Parathyroid adenoma (tissue), 2 donors: ENCODE measurements at regions not wholly inside any gene's neighbourhood (a gene's known extent, or its start where the extent isn't known, plus 50 kb on each side); places are given as distances from the start of the nearest gene placed in this dataset.

Experiments used
- H2AFZ ChIP-seq: fragments of 300-600 bp; sonication (generic); one replicate; pipeline ENCODE4 v1.7.0; 2017; ENCODE audit warnings: antibody characterized with exemption, mild to moderate bottlenecking
- H3K27ac ChIP-seq: fragments of 300-600 bp; sonication (generic); one replicate; pipeline ENCODE4 v1.7.0; 2017
- H3K27me3 ChIP-seq: fragments of 300-600 bp; sonication (generic); one replicate; pipeline ENCODE4 v1.7.0; 2017; ENCODE audit warnings: low read length; ENCODE audit not compliant: control insufficient read depth, insufficient read depth
- H3K36me3 ChIP-seq: fragments of 300-600 bp; sonication (generic); one replicate; pipeline ENCODE4 v1.7.0; 2017; ENCODE audit warnings: low read length; ENCODE audit not compliant: control insufficient read depth, insufficient read depth
- H3K4me1 ChIP-seq: fragments of 300-600 bp; sonication (generic); one replicate; pipeline ENCODE4 v1.7.0; 2017; ENCODE audit warnings: control low read depth
- H3K4me2 ChIP-seq: fragments of 300-600 bp; sonication (generic); one replicate; pipeline ENCODE4 v1.7.0; 2017; ENCODE audit warnings: low read length
- H3K4me3 ChIP-seq: fragments of 300-600 bp; sonication (generic); one replicate; pipeline ENCODE4 v1.7.0; 2017; ENCODE audit warnings: low read depth, low read length
- H3K79me2 ChIP-seq: fragments of 300-600 bp; sonication (generic); one replicate; pipeline ENCODE4 v1.7.0; 2017; ENCODE audit warnings: control low read depth
- H3K9ac ChIP-seq: fragments of 300-600 bp; sonication (generic); one replicate; pipeline ENCODE4 v1.7.0; 2017; ENCODE audit warnings: mild to moderate bottlenecking
- H3K9me3 ChIP-seq: fragments of 300-600 bp; sonication (generic); one replicate; pipeline ENCODE4 v1.7.0; 2017; ENCODE audit warnings: low read length; ENCODE audit not compliant: control insufficient read depth
- TF ChIP-seq, protein P1 (sequence below): fragments of 300-600 bp; sonication (generic); IDR thresholded peaks from one replicate; pipeline ENCODE4 v1.7.0; 2017; ENCODE audit warnings: antibody characterized with exemption, mild to moderate bottlenecking
- donor health status: primary hyperparathyroidism.

DNA sequence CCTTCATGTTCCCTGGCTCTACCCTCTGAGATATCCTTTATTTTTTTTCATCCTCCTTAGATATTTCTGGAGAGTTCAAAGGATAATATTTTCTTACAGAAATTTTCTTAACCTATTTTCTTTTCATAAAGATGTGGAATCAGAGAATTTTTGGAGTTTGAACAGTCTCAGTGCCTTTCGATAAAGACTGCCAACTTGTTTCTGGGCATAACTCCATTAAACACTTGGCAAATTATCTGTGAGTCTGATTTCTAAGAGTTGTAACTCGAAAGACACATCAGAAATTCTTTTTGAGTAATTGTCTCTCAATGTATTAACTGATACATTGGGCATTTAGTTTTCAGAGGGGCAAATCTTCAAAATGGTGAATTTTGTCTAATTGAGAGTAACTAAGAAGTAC, 1255.6 kb downstream of the NCAM2 start:
- Histone ChIP-seq H3K79me2 (no peaks in the 10 kb centered on the region), H3K9me3 (no peaks in the 10 kb centered on the region), H3K36me3 (no peaks in the 10 kb centered on the region), H3K9ac (no peak overlapping the region), H3K4me1 (no peaks in the 10 kb centered on the region), H3K4me2 (no peak overlapping the region), H3K27ac (no peak overlapping the region), H2AFZ (no peak overlapping the region), H3K27me3 (no peaks in the 10 kb centered on the region), H3K4me3 (no peak overlapping the region)
- TF ChIP-seq, protein P1, sequence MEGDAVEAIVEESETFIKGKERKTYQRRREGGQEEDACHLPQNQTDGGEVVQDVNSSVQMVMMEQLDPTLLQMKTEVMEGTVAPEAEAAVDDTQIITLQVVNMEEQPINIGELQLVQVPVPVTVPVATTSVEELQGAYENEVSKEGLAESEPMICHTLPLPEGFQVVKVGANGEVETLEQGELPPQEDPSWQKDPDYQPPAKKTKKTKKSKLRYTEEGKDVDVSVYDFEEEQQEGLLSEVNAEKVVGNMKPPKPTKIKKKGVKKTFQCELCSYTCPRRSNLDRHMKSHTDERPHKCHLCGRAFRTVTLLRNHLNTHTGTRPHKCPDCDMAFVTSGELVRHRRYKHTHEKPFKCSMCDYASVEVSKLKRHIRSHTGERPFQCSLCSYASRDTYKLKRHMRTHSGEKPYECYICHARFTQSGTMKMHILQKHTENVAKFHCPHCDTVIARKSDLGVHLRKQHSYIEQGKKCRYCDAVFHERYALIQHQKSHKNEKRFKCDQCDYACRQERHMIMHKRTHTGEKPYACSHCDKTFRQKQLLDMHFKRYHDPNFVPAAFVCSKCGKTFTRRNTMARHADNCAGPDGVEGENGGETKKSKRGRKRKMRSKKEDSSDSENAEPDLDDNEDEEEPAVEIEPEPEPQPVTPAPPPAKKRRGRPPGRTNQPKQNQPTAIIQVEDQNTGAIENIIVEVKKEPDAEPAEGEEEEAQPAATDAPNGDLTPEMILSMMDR: no peak

DNA sequence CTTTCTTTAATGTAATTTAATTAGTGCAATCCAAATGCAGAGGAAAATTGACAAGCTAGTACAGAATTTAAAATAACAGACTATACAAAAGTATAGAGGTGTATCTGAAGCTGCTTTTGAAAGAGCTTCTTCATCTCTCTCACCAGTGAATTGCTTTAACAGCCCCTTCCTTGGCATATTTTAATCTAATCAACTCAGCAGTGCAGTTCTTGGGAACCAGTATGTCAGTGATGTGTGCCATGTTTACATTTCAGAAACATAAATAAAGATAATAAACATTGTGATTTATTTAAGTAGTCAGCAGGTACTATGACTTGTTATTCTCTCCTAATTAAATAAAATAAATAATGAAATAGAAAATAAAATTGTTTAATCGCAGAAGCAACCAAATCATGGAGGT, 1260.6 kb downstream of the NCAM2 start:
- Histone ChIP-seq H3K9me3 (no peaks in the 10 kb centered on the region), H3K9ac (no peak overlapping the region), H2AFZ (no peak overlapping the region), H3K4me3 (no peak overlapping the region), H3K27me3 (no peaks in the 10 kb centered on the region), H3K36me3 (no peaks in the 10 kb centered on the region), H3K27ac (no peak overlapping the region), H3K4me2 (no peak overlapping the region), H3K79me2 (no peaks in the 10 kb centered on the region), H3K4me1 (no peaks in the 10 kb centered on the region)
- TF ChIP-seq, protein P1: no peak

DNA sequence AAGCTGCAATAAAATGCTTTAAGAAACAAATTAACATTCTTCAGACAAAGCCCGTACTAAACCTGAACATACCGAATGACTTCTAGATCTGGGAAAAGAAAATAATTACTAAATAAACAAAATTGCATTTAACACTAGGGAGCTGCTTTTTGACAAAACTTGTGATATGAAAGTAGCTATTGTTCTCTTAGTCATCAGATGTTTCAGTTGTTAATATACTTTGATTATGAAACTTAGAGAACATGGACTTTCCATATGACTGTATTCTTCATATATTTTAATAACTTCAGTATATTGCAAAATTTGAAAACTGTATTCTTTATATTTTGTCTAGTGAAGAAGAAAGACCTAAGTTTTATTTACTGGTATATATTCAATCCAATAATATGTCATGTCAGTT, 1262.1 kb downstream of the NCAM2 start:
- Histone ChIP-seq H3K4me2 (no peak overlapping the region), H3K9ac (no peak overlapping the region), H3K9me3 (no peaks in the 10 kb centered on the region), H3K27ac (no peak overlapping the region), H3K79me2 (no peaks in the 10 kb centered on the region), H3K36me3 (no peaks in the 10 kb centered on the region), H3K27me3 (no peaks in the 10 kb centered on the region), H2AFZ (no peak overlapping the region), H3K4me3 (no peak overlapping the region), H3K4me1 (no peaks in the 10 kb centered on the region)
- TF ChIP-seq, protein P1: no peak

DNA sequence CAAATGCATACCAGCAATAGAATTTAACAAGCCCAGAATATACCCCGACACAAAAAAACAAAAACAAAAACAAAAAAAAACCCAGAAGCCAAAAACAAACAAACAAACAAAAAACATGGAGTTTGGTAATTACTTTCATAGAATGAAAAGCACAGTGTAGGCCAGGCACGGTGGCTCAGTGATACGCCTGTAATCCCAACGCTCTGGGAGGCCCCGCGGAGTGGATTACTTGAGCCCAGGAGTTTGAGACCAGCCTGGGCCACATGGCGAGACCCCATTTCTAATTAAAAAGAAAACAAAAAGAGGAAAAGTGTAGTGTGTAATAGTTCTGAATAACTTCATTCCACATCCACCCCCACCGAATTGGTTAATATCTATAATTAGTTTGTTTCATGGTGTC, 1265.7 kb downstream of the NCAM2 start:
- no peak overlapping the region for H3K4me3 ChIP-seq
- no peak overlapping the region for H2AFZ ChIP-seq
- H3K4me1 ChIP-seq: no peaks in the 10 kb centered on the region
- H3K9ac ChIP-seq: no peak overlapping the region
- no peaks in the 10 kb centered on the region for H3K9me3 ChIP-seq
- no peaks in the 10 kb centered on the region for H3K36me3 ChIP-seq
- no peak overlapping the region for H3K4me2 ChIP-seq
- TF ChIP-seq, protein P1: no peak
- no peak overlapping the region for H3K27ac ChIP-seq
- no peaks in the 10 kb centered on the region for H3K79me2 ChIP-seq
- H3K27me3 ChIP-seq: no peaks in the 10 kb centered on the region

DNA sequence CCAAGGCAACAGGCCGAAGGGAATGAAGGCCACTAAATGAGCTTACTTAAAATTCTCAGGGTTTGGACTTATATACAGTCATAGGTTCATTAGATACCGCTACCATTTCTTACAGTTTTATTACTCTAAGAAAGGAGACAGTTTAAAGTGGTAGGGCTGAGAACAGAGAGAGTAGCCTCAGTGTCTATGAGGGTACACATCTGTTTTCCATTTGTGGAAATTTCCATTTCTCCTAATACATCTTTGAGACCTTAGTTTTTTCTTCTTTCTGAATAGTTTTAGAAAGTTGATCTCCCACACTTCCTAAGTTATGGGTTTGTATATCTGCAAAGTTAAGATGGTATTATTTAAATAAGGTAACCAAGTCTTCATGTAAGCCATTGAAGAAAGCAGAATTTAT, 1279.1 kb downstream of the NCAM2 start:
- no peak overlapping the region for H2AFZ ChIP-seq
- no peaks in the 10 kb centered on the region for H3K79me2 ChIP-seq
- no peak overlapping the region for H3K4me3 ChIP-seq
- H3K27ac ChIP-seq: no peak overlapping the region
- H3K9me3 ChIP-seq: no peaks in the 10 kb centered on the region
- TF ChIP-seq, protein P1: no peak
- no peaks in the 10 kb centered on the region for H3K36me3 ChIP-seq
- no peaks in the 10 kb centered on the region for H3K27me3 ChIP-seq
- H3K4me1 ChIP-seq: no peaks in the 10 kb centered on the region
- H3K9ac ChIP-seq: no peak overlapping the region
- no peak overlapping the region for H3K4me2 ChIP-seq
